Smooth muscle cell (in vitro differentiated cells): ENCODE measurements at regions not wholly inside any gene's neighbourhood (a gene's known extent, or its start where the extent isn't known, plus 50 kb on each side); places are given as distances from the start of the nearest gene placed in this dataset.

Experiments used
- DNase-seq: peaks from one replicate; lab custom pipeline; 2025; ENCODE audit not compliant: unreplicated experiment; lab: John Stamatoyannopoulos, UW
- H2AFZ ChIP-seq: fragments of 200-600 bp; sonication (generic); 2 replicates; pipeline ENCODE4 v1.6.0; 2016; ENCODE audit warnings: antibody characterized with exemption, low read depth, mild to moderate bottlenecking
- H3F3A ChIP-seq: fragments of 200-600 bp; sonication (generic); 2 replicates; pipeline ENCODE4 v1.6.0; 2017; ENCODE audit warnings: antibody characterized with exemption, low read depth
- H3K27ac ChIP-seq: fragments of 200-600 bp; sonication (generic); 2 replicates; pipeline ENCODE4 v1.5.1; 2016; ENCODE audit warnings: low read depth, mild to moderate bottlenecking
- H3K27me3 ChIP-seq: fragments of 200-600 bp; sonication (generic); 2 replicates; pipeline ENCODE4 v1.6.1; 2016; ENCODE audit warnings: low read depth, mild to moderate bottlenecking
- H3K36me3 ChIP-seq: fragments of 200-600 bp; sonication (generic); 2 replicates; pipeline ENCODE4 v1.5.1; 2016; ENCODE audit warnings: low read depth
- H3K4me1 ChIP-seq: fragments of 200-600 bp; sonication (generic); 2 replicates; pipeline ENCODE4 v1.5.1; 2016; ENCODE audit warnings: low read depth
- H3K4me2 ChIP-seq: fragments of 200-600 bp; sonication (generic); 2 replicates; pipeline ENCODE4 v1.6.0; 2016; ENCODE audit warnings: mild to moderate bottlenecking
- H3K4me3 ChIP-seq: fragments of 200-600 bp; sonication (generic); 2 replicates; pipeline ENCODE4 v1.5.1; 2016; ENCODE audit warnings: mild to moderate bottlenecking
- H3K79me2 ChIP-seq: fragments of 200-600 bp; sonication (generic); 2 replicates; pipeline ENCODE4 v1.6.0; 2016; ENCODE audit warnings: low read depth, mild to moderate bottlenecking
- H3K9ac ChIP-seq: fragments of 200-600 bp; sonication (generic); 2 replicates; pipeline ENCODE4 v1.6.0; 2016; ENCODE audit warnings: low read depth
- H3K9me3 ChIP-seq: fragments of 200-600 bp; sonication (generic); replicated peaks from 2 replicates; pipeline ENCODE4 v1.5.1; 2016; ENCODE audit warnings: low read depth
- H4K20me1 ChIP-seq: fragments of 200-600 bp; sonication (generic); 2 replicates; pipeline ENCODE4 v1.6.0; 2016; ENCODE audit warnings: low read depth
- WGBS: methylation state at CpG from one replicate; pipeline ENCODE4 v1.1.7; 2016; ENCODE audit warnings: low lambda C conversion rate; 5-methylcytosine and 5-hydroxymethylcytosine counted together
- TF ChIP-seq, protein P1 (sequence below): fragments of 200-600 bp; sonication (generic); IDR thresholded peaks from 2 replicates; pipeline ENCODE4 v1.5.1; 2017; ENCODE audit warnings: borderline replicate concordance, mild to moderate bottlenecking, antibody characterized with exemption; ENCODE audit not compliant: insufficient read depth, poor library complexity, severe bottlenecking

DNA sequence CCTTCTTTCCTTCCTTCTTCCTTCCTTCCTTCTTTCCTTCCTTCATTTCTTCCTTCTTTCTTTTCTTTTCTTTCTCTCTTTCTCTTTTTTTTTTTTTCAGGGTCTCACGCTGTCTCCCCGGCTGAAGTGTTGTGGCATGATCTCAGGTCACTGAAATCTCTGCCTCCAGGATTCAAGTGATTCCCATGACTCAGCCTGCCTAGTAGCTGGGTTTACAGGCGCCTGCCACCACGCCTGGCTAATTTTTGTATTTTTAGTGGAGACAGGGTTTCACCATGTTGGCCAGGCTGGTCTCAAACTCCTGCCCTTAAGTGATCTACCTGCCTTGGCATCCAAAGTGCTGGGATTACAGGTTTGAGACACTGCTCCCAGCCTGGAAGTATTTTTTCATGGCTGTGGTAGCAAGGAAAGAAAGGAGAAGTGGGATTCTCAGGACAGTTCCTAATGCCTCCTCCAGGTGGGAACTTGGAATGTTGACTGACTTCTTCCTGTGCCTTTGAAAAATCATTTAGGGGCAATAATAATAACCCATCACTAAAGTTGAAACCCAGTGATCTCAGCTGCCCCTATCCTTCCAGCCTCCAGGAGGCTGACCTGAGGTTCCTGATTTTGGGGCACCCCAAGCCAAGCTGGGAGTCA lies 89.3 kb upstream of the CELF4 start:
- H3K27ac ChIP-seq, result no peak overlapping the region
- H2AFZ ChIP-seq, result no peak overlapping the region
- no peaks in the 10 kb centered on the region for H3K27me3 ChIP-seq
- no peaks in the 10 kb centered on the region for H3K9me3 ChIP-seq
- H4K20me1 ChIP-seq, result no peaks in the 10 kb centered on the region
- no peak overlapping the region for H3K9ac ChIP-seq
- TF ChIP-seq, protein P1, sequence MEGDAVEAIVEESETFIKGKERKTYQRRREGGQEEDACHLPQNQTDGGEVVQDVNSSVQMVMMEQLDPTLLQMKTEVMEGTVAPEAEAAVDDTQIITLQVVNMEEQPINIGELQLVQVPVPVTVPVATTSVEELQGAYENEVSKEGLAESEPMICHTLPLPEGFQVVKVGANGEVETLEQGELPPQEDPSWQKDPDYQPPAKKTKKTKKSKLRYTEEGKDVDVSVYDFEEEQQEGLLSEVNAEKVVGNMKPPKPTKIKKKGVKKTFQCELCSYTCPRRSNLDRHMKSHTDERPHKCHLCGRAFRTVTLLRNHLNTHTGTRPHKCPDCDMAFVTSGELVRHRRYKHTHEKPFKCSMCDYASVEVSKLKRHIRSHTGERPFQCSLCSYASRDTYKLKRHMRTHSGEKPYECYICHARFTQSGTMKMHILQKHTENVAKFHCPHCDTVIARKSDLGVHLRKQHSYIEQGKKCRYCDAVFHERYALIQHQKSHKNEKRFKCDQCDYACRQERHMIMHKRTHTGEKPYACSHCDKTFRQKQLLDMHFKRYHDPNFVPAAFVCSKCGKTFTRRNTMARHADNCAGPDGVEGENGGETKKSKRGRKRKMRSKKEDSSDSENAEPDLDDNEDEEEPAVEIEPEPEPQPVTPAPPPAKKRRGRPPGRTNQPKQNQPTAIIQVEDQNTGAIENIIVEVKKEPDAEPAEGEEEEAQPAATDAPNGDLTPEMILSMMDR, result peak; percentile 7
- no peak for DNase-seq
- H3F3A ChIP-seq, result peaks cover 4% of the 10 kb centered on the region
- H3K4me1 ChIP-seq, result peaks cover 17% of the 10 kb centered on the region
- H3K79me2 ChIP-seq, result no peaks in the 10 kb centered on the region
- H3K4me2 ChIP-seq, result peak overlapping the region; percentile 64
- WGBS, result 17% methylated on average over 4 of the region's 4 CpGs
- H3K4me3 ChIP-seq, result no peak overlapping the region
- no peaks in the 10 kb centered on the region for H3K36me3 ChIP-seq

DNA sequence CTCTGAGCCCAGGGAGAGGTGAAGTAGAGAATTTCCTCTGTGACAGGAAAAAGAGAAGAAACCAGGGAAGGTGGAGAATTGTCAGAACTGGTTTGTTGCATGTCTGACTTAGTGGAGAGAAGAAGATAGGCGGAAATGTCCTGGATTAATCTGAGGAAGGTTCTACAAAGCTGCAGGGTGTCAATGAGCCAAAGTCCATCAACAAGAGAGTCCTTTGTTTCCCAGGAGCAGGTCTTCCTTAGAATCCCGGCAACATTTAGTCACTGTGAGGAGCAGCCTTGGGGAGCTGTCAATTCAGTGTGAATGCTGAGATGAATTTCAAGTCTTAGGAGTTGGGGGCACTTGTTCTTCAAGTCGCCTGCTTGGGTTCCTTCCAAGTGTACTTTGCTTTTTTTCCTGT lies 88.4 kb upstream of the CELF4 start:
- H3K9ac ChIP-seq, result peak overlapping the region; percentile 35
- peaks cover 4% of the 10 kb centered on the region for H3F3A ChIP-seq
- no peak overlapping the region for H2AFZ ChIP-seq
- H3K4me2 ChIP-seq, result peak overlapping the region; percentile 64
- H3K27ac ChIP-seq, result peak overlapping the region; percentile 28
- no peaks in the 10 kb centered on the region for H3K36me3 ChIP-seq
- no peaks in the 10 kb centered on the region for H3K9me3 ChIP-seq
- TF ChIP-seq, protein P1, result no peak
- H4K20me1 ChIP-seq, result no peaks in the 10 kb centered on the region
- H3K79me2 ChIP-seq, result no peaks in the 10 kb centered on the region
- H3K27me3 ChIP-seq, result no peaks in the 10 kb centered on the region
- peaks cover 17% of the 10 kb centered on the region for H3K4me1 ChIP-seq
- WGBS, result 55% methylated on average over 3 of the region's 3 CpGs
- no peak overlapping the region for H3K4me3 ChIP-seq
- no peak for DNase-seq

DNA sequence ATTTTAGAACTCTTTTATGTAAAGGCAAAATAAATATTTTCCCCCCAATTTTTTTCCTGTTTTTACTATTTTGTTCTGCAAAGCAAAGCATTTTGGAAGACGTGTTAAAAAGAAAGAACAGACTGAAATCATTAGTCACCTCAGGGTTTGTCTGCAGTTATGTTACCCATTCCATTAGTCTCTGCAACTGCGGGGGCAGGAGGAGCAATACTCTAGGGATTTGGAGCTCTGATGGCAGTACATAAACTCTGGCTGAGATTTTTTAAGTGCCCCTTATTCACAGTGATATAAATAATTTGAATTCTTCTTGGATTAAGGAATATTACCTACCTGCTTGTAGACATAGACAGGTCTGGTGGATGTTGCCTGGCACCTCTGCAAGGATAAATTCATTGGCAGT lies 88.0 kb upstream of the CELF4 start:
- Histone ChIP-seq H3F3A (peaks cover 4% of the 10 kb centered on the region), H3K4me1 (peaks cover 17% of the 10 kb centered on the region), H3K4me2 (peak overlapping the region; percentile 64), H3K27ac (peak overlapping the region; percentile 28), H3K36me3 (no peaks in the 10 kb centered on the region), H3K79me2 (no peaks in the 10 kb centered on the region), H3K9ac (no peak overlapping the region), H4K20me1 (no peaks in the 10 kb centered on the region), H3K9me3 (no peaks in the 10 kb centered on the region), H2AFZ (no peak overlapping the region), H3K27me3 (no peaks in the 10 kb centered on the region), H3K4me3 (no peak overlapping the region)
- no peak for DNase-seq
- TF ChIP-seq, protein P1, result no peak
- WGBS, result 7% methylated on average over 2 of the region's 2 CpGs

DNA sequence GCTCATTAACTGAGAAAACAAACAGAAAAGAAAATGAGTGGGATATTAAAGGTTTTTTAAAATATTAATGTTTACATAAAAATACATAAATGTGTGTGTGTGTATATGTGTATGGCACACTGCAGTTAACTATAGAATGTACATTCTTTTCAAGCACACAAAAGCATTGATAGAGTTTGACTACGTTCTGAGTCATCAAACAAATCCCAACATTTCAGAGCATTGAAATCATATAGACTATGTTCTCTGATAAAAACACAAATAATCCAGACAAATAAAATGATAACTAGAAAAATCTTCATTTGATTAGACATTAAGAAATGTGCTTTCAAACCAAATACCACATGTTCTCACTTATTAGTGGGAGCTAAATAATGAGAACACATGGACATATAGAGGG lies 84.3 kb upstream of the CELF4 start:
- TF ChIP-seq, protein P1, result no peak
- WGBS, result 86% methylated on average over 1 of the region's 1 CpG

More for the DNA sequence above, 84.3 kb upstream of the CELF4 start:
- no peaks in the 10 kb centered on the region for H3K36me3 ChIP-seq
- H3K9ac ChIP-seq, result no peak overlapping the region
- no peak overlapping the region for H3K4me2 ChIP-seq
- DNase-seq, result no peak
- no peak overlapping the region for H3K4me3 ChIP-seq
- H3K27me3 ChIP-seq, result no peaks in the 10 kb centered on the region
- H3K79me2 ChIP-seq, result no peaks in the 10 kb centered on the region
- H3F3A ChIP-seq, result no peaks in the 10 kb centered on the region
- no peak overlapping the region for H2AFZ ChIP-seq
- H4K20me1 ChIP-seq, result no peaks in the 10 kb centered on the region
- peaks cover 12% of the 10 kb centered on the region for H3K4me1 ChIP-seq
- peaks cover 6% of the 10 kb centered on the region for H3K9me3 ChIP-seq
- no peak overlapping the region for H3K27ac ChIP-seq
